Panc1 (cell line): ENCODE measurements at regions not wholly inside any gene's neighbourhood (a gene's known extent, or its start where the extent isn't known, plus 50 kb on each side); places are given as distances from the start of the nearest gene placed in this dataset.

Experiments
- POLR2AphosphoS5 ChIP-seq: IDR thresholded peaks from 2 replicates; pipeline ENCODE4 v1.6.1; 2012; ENCODE audit warnings: mild to moderate bottlenecking, low read depth, low read length, moderate library complexity
- SIN3A ChIP-seq: IDR thresholded peaks from 2 replicates; pipeline ENCODE4 v1.6.1; 2012; ENCODE audit warnings: low read depth, mild to moderate bottlenecking, low read length, moderate library complexity, borderline replicate concordance; ENCODE audit not compliant: insufficient read depth
- TF ChIP-seq, protein P1 (sequence below): fragments of 450-650 bp; IDR thresholded peaks from 2 replicates; pipeline ENCODE4 v1.5.1; 2017; ENCODE audit warnings: mild to moderate bottlenecking

GRCh38 chr6:140025171-140025570 lies 650.7 kb upstream of the CITED2 start:
- TF ChIP-seq, protein P1, sequence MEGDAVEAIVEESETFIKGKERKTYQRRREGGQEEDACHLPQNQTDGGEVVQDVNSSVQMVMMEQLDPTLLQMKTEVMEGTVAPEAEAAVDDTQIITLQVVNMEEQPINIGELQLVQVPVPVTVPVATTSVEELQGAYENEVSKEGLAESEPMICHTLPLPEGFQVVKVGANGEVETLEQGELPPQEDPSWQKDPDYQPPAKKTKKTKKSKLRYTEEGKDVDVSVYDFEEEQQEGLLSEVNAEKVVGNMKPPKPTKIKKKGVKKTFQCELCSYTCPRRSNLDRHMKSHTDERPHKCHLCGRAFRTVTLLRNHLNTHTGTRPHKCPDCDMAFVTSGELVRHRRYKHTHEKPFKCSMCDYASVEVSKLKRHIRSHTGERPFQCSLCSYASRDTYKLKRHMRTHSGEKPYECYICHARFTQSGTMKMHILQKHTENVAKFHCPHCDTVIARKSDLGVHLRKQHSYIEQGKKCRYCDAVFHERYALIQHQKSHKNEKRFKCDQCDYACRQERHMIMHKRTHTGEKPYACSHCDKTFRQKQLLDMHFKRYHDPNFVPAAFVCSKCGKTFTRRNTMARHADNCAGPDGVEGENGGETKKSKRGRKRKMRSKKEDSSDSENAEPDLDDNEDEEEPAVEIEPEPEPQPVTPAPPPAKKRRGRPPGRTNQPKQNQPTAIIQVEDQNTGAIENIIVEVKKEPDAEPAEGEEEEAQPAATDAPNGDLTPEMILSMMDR = no peak
- TF ChIP-seq POLR2AphosphoS5 = no peak
- no peak for TF ChIP-seq SIN3A
